ENCODE measurements at regions not wholly inside any gene's neighbourhood (a gene's known extent, or its start where the extent isn't known, plus 50 kb on each side); places are given as distances from the start of the nearest gene placed in this dataset.

GRCh38 chr13:103996733-103997132 is 930.5 kb upstream of the SLC10A2 start:
- H3K4me3 ChIP-seq (ENCODE audit: low read length in 2 of 2): no peak overlapping the region

GRCh38 chr13:103983948-103984347 is 917.7 kb upstream of the SLC10A2 start:
- Histone ChIP-seq H3K27me3 (ENCODE audit: control insufficient read depth in 1 of 2, insufficient read depth in 2 of 2, low read length in 2 of 2) (no peaks in the 10 kb centered on the region), H3K9me3 (ENCODE audit: control insufficient read depth in 2 of 2, low read length in 2 of 2) (no peaks in the 10 kb centered on the region), H3K9ac (ENCODE audit: low read length in 2 of 2) (no peak overlapping the region), H3K36me3 (ENCODE audit: control insufficient read depth in 2 of 2, insufficient read depth in 2 of 2, low read length in 2 of 2) (no peaks in the 10 kb centered on the region), H3K27ac (ENCODE audit: low read length) (no peak overlapping the region), H3K4me1 (ENCODE audit: control insufficient read depth, insufficient read depth, low read length) (no peaks in the 10 kb centered on the region), H3K4me3 (ENCODE audit: low read length in 2 of 2) (no peak overlapping the region)

More at GRCh38 chr13:103996733-103997132, 930.5 kb upstream of the SLC10A2 start:
- no peaks in the 10 kb centered on the region for H3K36me3 ChIP-seq (ENCODE audit: control insufficient read depth in 2 of 2, insufficient read depth in 2 of 2, low read length in 2 of 2)
- H3K9ac ChIP-seq (ENCODE audit: low read length in 2 of 2): no peak overlapping the region
- H3K9me3 ChIP-seq (ENCODE audit: control insufficient read depth in 2 of 2, low read length in 2 of 2): no peaks in the 10 kb centered on the region
- no peaks in the 10 kb centered on the region for H3K27me3 ChIP-seq (ENCODE audit: control insufficient read depth in 1 of 2, insufficient read depth in 2 of 2, low read length in 2 of 2)
- H3K27ac ChIP-seq (ENCODE audit: low read length): no peak overlapping the region
- H3K4me1 ChIP-seq (ENCODE audit: control insufficient read depth, insufficient read depth, low read length): no peaks in the 10 kb centered on the region

- H3K4me3 ChIP-seq (ENCODE audit: low read length in 2 of 2): no peak overlapping the region
- H3K9me3 ChIP-seq (ENCODE audit: control insufficient read depth in 2 of 2, low read length in 2 of 2): no peaks in the 10 kb centered on the region
- H3K27ac ChIP-seq (ENCODE audit: low read length): no peak overlapping the region
- no peaks in the 10 kb centered on the region for H3K27me3 ChIP-seq (ENCODE audit: control insufficient read depth in 1 of 2, insufficient read depth in 2 of 2, low read length in 2 of 2)
- H3K36me3 ChIP-seq (ENCODE audit: control insufficient read depth in 2 of 2, insufficient read depth in 2 of 2, low read length in 2 of 2): no peaks in the 10 kb centered on the region
- no peaks in the 10 kb centered on the region for H3K4me1 ChIP-seq (ENCODE audit: control insufficient read depth, insufficient read depth, low read length)
- no peak overlapping the region for H3K9ac ChIP-seq (ENCODE audit: low read length in 2 of 2)
Measured at GRCh38 chr13:103976371-103976770, 910.2 kb upstream of the SLC10A2 start.

- Histone ChIP-seq H3K36me3 (ENCODE audit: control insufficient read depth in 2 of 2, insufficient read depth in 2 of 2, low read length in 2 of 2) (no peaks in the 10 kb centered on the region), H3K4me1 (ENCODE audit: control insufficient read depth, insufficient read depth, low read length) (no peaks in the 10 kb centered on the region), H3K9ac (ENCODE audit: low read length in 2 of 2) (no peak overlapping the region), H3K27ac (ENCODE audit: low read length) (no peak overlapping the region), H3K9me3 (ENCODE audit: control insufficient read depth in 2 of 2, low read length in 2 of 2) (no peaks in the 10 kb centered on the region), H3K4me3 (ENCODE audit: low read length in 2 of 2) (no peak overlapping the region), H3K27me3 (ENCODE audit: control insufficient read depth in 1 of 2, insufficient read depth in 2 of 2, low read length in 2 of 2) (no peaks in the 10 kb centered on the region)
Measured at GRCh38 chr13:103973740-103974139, 907.5 kb upstream of the SLC10A2 start.

GRCh38 chr13:103969520-103970050 is 903.4 kb upstream of the SLC10A2 start:
- Histone ChIP-seq H3K36me3 (ENCODE audit: control insufficient read depth in 2 of 2, insufficient read depth in 2 of 2, low read length in 2 of 2) (no peaks in the 10 kb centered on the region), H3K4me3 (ENCODE audit: low read length in 2 of 2) (no peak overlapping the region), H3K9ac (ENCODE audit: low read length in 2 of 2) (no peak overlapping the region), H3K27me3 (ENCODE audit: control insufficient read depth in 1 of 2, insufficient read depth in 2 of 2, low read length in 2 of 2) (no peaks in the 10 kb centered on the region), H3K9me3 (ENCODE audit: control insufficient read depth in 2 of 2, low read length in 2 of 2) (no peaks in the 10 kb centered on the region), H3K27ac (ENCODE audit: low read length) (no peak overlapping the region), H3K4me1 (ENCODE audit: control insufficient read depth, insufficient read depth, low read length) (no peaks in the 10 kb centered on the region)

- Histone ChIP-seq H3K27ac (ENCODE audit: low read length) (no peak overlapping the region), H3K9me3 (ENCODE audit: control insufficient read depth in 2 of 2, low read length in 2 of 2) (no peaks in the 10 kb centered on the region), H3K36me3 (ENCODE audit: control insufficient read depth in 2 of 2, insufficient read depth in 2 of 2, low read length in 2 of 2) (no peaks in the 10 kb centered on the region), H3K4me3 (ENCODE audit: low read length in 2 of 2) (no peak overlapping the region), H3K4me1 (ENCODE audit: control insufficient read depth, insufficient read depth, low read length) (no peaks in the 10 kb centered on the region), H3K27me3 (ENCODE audit: control insufficient read depth in 1 of 2, insufficient read depth in 2 of 2, low read length in 2 of 2) (no peaks in the 10 kb centered on the region), H3K9ac (ENCODE audit: low read length in 2 of 2) (no peak overlapping the region)
Measured at GRCh38 chr13:103965506-103966243, 899.5 kb upstream of the SLC10A2 start.

GRCh38 chr13:103961784-103962183 is 895.6 kb upstream of the SLC10A2 start:
- Histone ChIP-seq H3K27ac (ENCODE audit: low read length) (no peak overlapping the region), H3K4me1 (ENCODE audit: control insufficient read depth, insufficient read depth, low read length) (no peaks in the 10 kb centered on the region), H3K4me3 (ENCODE audit: low read length in 2 of 2) (no peak overlapping the region), H3K36me3 (ENCODE audit: control insufficient read depth in 2 of 2, insufficient read depth in 2 of 2, low read length in 2 of 2) (no peaks in the 10 kb centered on the region), H3K9me3 (ENCODE audit: control insufficient read depth in 2 of 2, low read length in 2 of 2) (no peaks in the 10 kb centered on the region), H3K27me3 (ENCODE audit: control insufficient read depth in 1 of 2, insufficient read depth in 2 of 2, low read length in 2 of 2) (no peaks in the 10 kb centered on the region), H3K9ac (ENCODE audit: low read length in 2 of 2) (no peak overlapping the region)

GRCh38 chr13:103961129-103961528 is 894.9 kb upstream of the SLC10A2 start:
- no peaks in the 10 kb centered on the region for H3K36me3 ChIP-seq (ENCODE audit: control insufficient read depth in 2 of 2, insufficient read depth in 2 of 2, low read length in 2 of 2)
- H3K4me1 ChIP-seq (ENCODE audit: control insufficient read depth, insufficient read depth, low read length): no peaks in the 10 kb centered on the region
- no peak overlapping the region for H3K27ac ChIP-seq (ENCODE audit: low read length)
- no peaks in the 10 kb centered on the region for H3K27me3 ChIP-seq (ENCODE audit: control insufficient read depth in 1 of 2, insufficient read depth in 2 of 2, low read length in 2 of 2)
- H3K9me3 ChIP-seq (ENCODE audit: control insufficient read depth in 2 of 2, low read length in 2 of 2): no peaks in the 10 kb centered on the region
- H3K9ac ChIP-seq (ENCODE audit: low read length in 2 of 2): no peak overlapping the region
- no peak overlapping the region for H3K4me3 ChIP-seq (ENCODE audit: low read length in 2 of 2)

GRCh38 chr13:103960001-103960400 is 893.8 kb upstream of the SLC10A2 start:
- H3K27ac ChIP-seq (ENCODE audit: low read length): no peak overlapping the region
- no peaks in the 10 kb centered on the region for H3K4me1 ChIP-seq (ENCODE audit: control insufficient read depth, insufficient read depth, low read length)
- no peak overlapping the region for H3K9ac ChIP-seq (ENCODE audit: low read length in 2 of 2)
- no peaks in the 10 kb centered on the region for H3K36me3 ChIP-seq (ENCODE audit: control insufficient read depth in 2 of 2, insufficient read depth in 2 of 2, low read length in 2 of 2)
- no peaks in the 10 kb centered on the region for H3K27me3 ChIP-seq (ENCODE audit: control insufficient read depth in 1 of 2, insufficient read depth in 2 of 2, low read length in 2 of 2)
- H3K9me3 ChIP-seq (ENCODE audit: control insufficient read depth in 2 of 2, low read length in 2 of 2): no peaks in the 10 kb centered on the region
- no peak overlapping the region for H3K4me3 ChIP-seq (ENCODE audit: low read length in 2 of 2)

- H3K9ac ChIP-seq (ENCODE audit: low read length in 2 of 2): no peak overlapping the region
Measured at GRCh38 chr13:103958691-103959090, 892.5 kb upstream of the SLC10A2 start.

GRCh38 chr13:103957939-103958338 is 891.7 kb upstream of the SLC10A2 start:
- H3K27ac ChIP-seq (ENCODE audit: low read length): no peak overlapping the region
- H3K4me1 ChIP-seq (ENCODE audit: control insufficient read depth, insufficient read depth, low read length): no peaks in the 10 kb centered on the region
- H3K27me3 ChIP-seq (ENCODE audit: control insufficient read depth in 1 of 2, insufficient read depth in 2 of 2, low read length in 2 of 2): no peaks in the 10 kb centered on the region
- H3K9me3 ChIP-seq (ENCODE audit: control insufficient read depth in 2 of 2, low read length in 2 of 2): no peaks in the 10 kb centered on the region
- no peaks in the 10 kb centered on the region for H3K36me3 ChIP-seq (ENCODE audit: control insufficient read depth in 2 of 2, insufficient read depth in 2 of 2, low read length in 2 of 2)
- H3K9ac ChIP-seq (ENCODE audit: low read length in 2 of 2): no peak overlapping the region
- no peak overlapping the region for H3K4me3 ChIP-seq (ENCODE audit: low read length in 2 of 2)

More at GRCh38 chr13:103958691-103959090, 892.5 kb upstream of the SLC10A2 start:
- Histone ChIP-seq H3K27me3 (ENCODE audit: control insufficient read depth in 1 of 2, insufficient read depth in 2 of 2, low read length in 2 of 2) (no peaks in the 10 kb centered on the region), H3K27ac (ENCODE audit: low read length) (no peak overlapping the region), H3K4me3 (ENCODE audit: low read length in 2 of 2) (no peak overlapping the region), H3K9me3 (ENCODE audit: control insufficient read depth in 2 of 2, low read length in 2 of 2) (no peaks in the 10 kb centered on the region), H3K36me3 (ENCODE audit: control insufficient read depth in 2 of 2, insufficient read depth in 2 of 2, low read length in 2 of 2) (no peaks in the 10 kb centered on the region), H3K4me1 (ENCODE audit: control insufficient read depth, insufficient read depth, low read length) (no peaks in the 10 kb centered on the region)
